OCI-M1 (cell line): ENCODE measurements at regions not wholly inside any gene's neighbourhood (a gene's known extent, or its start where the extent isn't known, plus 50 kb on each side); places are given as distances from the start of the nearest gene placed in this dataset.
"Not testable (repeated sequence)": the region's sequence is repeated elsewhere in the genome, so short reads cannot be mapped to it uniquely, and the experiment has no call there.

Experiments used
- DNase-seq: peaks from one replicate; lab custom pipeline; 2025; lab: John Stamatoyannopoulos, UW

DNA sequence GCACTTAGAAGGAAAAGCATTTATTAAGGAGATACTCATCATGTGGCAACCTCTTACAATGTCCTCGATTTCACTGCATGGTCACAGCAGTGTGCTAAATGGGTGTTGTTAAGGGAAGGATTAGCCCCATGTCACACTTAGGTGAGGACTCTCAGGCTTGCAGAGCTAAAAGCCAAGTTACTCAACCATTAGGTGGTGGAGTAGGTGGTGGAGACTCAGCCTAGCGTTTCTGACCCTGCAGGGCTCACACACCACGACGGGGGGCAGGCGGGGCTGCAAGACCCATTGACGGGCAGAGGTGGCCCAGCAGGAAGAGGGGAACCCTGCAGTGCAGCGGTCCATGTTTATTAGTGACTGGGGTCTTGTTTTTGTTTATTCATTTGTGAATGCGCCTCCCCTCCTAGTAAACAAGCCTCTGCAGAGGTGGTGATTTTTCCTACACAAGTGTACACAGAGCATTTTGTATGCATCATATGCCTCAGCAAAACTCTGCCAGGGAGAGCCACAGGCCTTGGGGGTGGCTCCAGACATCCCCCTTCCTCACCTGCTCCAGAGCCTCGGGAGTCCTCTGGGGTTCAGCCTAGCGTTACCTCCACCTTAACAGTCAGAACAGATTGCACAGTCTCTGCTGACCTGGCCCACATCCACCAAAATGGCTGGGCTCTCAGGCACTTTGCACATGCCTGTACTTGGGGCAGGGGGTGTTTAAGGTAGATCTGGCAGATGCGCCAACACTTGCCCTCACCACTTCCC is 216.7 kb downstream of the C16orf95 start:
- DNase-seq, result no peak

DNA sequence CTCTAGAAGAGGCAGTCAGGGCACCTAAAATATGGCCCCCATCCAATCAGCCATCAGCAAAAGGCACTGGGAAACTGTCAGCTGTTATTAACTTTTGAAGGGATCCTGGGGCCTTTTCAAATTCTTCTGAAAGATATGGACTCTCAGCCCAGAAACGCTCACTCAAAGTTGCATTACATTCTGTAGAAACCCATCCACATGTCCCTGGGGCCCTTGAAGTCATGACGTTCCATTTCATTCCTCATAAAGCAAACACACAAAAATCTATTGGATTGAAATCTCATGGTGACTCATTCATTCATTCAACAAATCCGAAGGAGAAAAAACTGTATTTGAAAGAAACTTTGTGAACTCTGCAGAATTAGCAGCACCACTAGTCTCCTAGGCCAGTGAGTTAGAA is 215.3 kb downstream of the C16orf95 start:
- DNase-seq, result no peak

DNA sequence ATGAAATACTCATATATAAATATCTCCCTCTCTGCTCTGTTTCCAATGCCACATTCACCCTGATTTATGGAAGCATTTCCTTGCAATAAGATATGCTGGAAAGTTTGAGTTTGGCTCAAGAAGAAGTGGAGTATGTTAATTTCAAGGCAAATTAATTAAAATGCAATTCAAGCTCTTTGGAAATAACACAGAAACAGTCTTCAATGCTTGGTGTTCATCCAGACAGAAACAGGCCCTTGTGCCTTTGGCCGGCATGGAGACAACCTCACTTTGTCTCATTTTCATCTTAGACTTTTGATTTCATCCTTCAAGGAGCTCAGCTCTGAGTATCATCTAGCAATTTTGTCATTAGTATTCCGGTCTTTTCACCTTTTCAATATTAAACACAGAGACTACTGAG is 210.0 kb downstream of the C16orf95 start:
- DNase-seq, result no peak

DNA sequence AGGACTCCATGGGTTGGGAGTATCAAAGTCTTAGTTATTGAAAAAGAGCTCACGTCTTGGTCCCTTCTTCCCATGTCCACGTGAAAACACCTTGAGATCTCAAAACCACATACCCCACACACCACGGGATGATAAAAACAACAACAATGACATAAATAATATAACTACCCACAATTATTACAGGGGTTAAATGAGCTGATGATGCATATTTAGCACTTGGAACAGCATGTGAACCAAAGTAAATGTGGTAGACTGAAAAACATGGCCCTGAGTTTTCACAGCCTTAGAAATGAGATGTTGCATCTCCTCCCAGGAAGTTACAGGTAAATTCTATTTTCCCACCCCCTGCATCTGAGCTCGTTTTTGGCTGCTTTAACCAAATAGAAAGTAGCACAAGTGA is 208.9 kb downstream of the C16orf95 start:
- no peak for DNase-seq

DNA sequence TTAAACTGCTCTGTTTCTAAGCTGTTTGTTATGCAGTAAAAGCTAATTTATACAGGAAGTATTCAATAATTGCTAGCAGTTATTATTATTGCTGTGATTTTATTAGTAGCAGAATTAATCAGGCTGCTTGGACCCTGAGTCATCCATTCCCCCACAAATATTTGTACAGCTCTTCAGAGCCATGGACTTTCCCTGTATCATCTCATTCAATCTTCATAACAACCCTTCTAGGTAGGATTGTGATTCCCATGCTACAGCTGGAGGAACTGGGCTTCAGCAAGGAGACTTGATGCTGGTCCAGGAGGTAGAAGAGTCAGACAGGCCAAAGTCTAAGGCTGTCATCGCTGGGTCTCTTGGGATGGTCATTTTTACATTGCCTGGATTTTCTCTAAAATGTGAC is 208.3 kb downstream of the C16orf95 start:
- DNase-seq, result no peak

DNA sequence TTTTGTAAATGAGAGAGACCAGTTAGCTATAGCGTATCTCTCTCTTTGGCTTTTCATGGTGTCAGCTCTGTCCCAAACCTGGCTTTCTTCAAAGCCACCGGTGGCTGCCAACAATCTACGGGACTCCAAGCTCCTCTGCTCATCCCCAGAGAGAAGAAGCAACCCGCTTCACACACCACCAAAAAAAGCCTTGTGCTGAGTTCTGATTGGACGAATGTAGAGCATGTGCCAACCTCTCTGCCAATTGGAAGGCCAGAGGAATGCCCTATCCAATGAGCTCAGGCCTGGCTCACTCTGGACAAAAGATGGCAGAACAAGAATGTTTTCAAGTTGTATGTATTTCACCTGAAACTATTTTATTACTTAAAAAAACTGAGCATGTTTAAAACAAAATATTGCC is 202.4 kb downstream of the C16orf95 start:
- no peak for DNase-seq

DNA sequence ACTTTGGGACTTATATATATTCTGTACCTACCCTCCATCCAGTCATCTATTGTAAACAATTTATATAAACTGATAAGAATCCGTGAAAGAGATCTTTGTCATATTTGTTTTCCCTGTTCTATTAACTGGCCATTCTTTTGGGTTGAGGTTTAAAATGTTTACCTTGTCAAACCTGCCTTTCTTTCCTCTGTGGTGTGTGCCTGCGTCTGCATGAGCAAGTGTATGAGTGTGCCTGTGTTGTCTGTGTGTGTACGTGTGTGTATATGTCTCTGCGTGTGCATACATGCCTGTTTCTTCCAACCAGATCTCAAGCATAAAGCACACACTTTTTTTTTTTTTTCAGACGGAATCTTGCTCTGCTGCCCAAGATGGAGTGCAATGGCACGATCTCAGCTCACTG is 201.5 kb downstream of the C16orf95 start:
- DNase-seq, result no peak

DNA sequence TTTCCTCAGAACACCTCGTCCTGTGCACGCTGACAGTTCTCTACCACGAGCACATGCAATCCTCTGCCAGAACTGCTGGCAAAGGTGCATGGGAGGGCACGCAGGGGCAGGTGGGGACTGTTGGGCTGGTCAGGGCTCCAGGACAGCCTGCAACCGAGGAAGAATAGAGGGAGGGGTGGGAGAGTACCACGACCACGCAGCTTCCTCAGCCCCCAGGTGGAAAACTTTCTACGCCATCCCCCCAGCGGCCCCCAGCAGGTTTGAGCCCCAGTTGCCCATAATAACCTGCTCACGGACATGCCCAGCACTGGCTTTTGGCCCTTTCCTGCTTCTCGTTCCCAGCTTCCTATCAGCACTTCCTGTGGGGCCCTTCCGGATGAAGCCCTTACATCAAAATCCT is 199.3 kb downstream of the C16orf95 start:
- DNase-seq, result no peak

DNA sequence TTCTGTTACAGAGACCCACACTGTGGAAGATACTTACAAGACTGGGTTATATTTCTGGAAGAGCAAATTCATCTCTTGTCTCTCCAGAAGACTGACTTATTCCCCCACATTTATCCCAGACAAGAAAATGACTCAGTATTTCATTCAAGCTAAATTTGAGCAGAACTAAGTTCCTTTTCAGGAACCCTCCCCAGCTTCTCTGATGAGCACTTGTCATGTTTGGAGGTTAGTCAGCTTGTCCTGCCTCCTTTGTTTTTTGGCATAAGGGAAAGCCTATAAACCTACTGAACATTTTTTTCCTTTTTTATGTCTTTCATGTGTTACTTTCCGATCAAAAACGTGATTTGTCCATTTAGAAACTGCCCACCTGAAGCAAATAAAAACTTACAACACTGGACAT is 198.0 kb downstream of the C16orf95 start:
- no peak for DNase-seq

DNA sequence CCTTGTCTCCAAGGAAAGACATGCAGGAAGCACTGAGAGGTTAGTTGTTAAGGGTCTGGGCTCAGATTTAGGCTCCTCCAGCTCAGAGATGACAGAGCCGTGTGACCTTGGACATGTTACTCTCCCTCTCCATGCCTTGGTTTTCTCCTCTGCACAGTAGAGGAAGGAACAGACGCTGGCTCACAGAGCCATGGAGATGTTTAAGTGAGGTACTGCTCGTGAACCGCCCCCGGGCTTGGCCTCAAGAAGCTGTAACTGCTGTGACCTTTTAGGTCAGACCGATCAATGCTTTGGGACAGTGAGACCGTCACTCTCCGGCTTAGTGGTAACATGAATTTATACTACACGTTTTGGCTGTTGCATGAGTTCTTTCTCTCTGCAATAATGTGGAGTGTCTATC is 197.4 kb downstream of the C16orf95 start:
- no peak for DNase-seq

DNA sequence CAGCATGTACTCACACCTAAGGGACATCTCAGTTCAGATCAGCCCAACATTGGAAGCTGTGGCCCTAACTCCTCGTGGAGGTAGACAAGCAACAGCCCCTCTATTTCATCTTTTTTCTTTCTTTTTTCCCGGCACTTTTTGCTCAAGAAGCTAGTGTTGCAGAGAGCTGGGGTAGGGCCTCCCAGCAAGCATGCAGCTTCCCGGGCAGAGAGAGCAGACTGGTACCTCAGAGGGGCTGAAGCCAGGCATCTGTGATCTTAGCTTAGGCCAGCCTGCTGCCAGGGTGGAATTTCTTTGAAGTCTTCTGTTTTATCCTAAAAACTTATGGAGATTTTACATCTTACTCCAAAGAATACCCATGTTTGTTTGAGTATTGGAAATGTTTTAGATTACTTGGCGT is 195.4 kb downstream of the C16orf95 start:
- no peak for DNase-seq

DNA sequence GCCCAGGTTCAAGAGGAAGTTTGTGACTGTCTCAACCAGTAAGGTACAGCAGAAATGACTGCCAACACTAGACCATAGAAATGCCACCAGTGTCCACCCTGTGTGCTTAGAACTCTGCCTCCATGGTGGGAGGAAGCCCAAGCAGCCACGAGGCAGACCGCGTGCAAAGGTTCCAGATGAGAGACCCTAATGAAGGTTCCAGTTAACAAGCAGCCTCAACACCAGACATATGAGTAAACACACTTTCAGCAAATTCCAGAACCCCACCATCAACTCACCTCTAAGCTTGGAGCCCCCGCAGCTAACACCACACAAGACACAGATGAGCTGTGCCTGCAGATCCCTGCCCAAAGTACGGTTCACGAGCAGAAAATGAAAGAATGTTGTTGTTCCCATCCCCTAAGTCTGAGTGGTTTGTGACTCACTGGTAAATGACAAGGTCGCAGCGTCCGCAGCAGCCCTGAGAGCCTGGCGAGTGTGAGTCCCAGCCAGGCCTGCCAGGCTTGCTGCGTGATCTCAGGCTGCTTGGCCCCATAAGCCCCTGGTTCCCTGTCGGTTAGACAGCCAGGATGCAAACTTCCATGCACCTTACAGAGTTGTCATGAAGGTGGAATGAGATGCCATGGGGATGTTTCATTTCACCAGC is 193.7 kb downstream of the C16orf95 start:
- no peak for DNase-seq

DNA sequence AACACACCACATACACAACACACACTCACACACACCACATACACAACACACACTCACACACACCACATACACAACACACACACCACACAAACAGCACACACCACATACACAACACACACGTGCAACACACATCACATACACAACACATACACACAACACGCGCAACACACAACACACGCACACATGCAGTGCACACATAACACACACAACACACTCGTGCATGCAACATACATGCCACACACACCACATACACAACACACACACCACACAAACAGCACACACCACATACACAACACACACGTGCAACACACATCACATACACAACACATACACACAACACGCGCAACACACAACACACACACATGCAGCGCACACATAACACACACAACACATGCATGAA is 192.8 kb downstream of the C16orf95 start:
- DNase-seq, result not testable (repeated sequence)

DNA sequence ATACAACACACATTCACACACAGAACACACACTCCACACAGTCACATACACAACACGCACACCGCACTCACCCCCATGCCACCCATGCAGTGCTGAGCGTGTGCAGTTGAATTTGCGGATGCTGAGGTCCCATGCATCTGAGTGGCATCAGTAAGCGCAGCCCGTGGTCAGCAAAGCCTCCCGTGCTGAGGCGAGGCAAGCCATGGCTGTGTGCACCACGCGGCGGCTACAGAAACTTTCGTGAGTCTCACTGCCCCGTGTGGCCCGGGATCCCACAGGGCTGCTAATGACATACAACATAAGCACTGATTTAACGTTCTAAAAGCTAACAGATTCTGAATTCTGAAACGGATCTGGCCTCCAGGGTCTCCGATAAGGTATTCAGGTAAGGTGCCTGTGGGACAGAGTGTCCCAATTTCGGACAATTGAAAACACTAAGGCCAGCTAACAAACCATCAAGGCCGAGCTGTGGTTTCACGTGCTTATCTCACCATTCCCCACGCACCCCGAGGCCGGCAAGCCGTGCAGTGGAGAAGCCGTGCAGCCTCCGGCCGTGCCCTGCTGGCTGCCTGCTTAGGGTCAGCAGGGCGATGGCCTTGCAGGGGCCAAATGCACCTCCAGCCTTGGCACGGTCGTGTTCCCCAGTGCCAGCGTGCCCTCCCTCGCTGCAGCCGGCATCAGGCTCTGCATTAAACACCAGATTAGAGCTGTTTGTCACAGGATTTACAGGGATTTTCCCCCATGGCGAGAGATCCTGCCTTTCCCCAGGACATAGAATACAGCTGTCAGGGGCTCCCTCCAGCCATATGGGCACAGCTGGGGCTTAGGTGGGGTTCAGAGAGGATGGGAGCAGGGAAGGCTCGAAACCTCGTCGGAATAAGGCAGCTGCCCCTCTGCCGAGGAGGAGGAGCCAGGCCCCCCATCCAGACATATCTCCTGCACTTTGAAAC is 191.7 kb downstream of the C16orf95 start:
- peak; percentile 6 for DNase-seq

DNA sequence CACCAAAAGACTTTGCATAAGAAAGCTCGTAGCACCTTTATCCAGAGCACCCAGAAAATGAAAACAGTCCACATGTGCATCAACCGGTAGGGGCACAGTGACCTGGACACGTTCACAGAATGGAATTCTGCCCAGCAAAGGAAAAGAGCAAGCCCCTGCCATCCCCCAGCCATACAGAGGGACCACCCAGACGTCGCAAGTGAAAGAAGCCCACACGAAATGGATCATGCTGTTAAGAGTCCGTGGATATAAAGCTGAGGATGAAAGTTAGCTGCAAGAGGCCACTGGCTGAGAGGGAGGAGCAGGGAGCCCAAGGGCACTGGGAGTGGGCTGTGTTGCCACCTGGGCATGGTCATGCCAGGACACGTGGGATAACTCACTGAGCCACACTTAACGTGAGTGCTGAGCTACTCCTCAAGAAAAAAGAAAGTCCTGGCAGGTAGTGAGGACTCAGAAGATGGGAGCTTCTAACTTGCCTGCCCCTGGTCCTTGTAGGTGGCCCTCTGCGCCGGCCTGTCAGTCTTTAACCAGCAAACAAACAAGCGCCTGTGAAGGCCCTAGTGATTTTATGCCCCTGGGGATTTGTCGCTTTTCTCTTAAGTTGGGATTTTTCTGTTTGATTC is 190.7 kb downstream of the C16orf95 start:
- DNase-seq, result no peak

DNA sequence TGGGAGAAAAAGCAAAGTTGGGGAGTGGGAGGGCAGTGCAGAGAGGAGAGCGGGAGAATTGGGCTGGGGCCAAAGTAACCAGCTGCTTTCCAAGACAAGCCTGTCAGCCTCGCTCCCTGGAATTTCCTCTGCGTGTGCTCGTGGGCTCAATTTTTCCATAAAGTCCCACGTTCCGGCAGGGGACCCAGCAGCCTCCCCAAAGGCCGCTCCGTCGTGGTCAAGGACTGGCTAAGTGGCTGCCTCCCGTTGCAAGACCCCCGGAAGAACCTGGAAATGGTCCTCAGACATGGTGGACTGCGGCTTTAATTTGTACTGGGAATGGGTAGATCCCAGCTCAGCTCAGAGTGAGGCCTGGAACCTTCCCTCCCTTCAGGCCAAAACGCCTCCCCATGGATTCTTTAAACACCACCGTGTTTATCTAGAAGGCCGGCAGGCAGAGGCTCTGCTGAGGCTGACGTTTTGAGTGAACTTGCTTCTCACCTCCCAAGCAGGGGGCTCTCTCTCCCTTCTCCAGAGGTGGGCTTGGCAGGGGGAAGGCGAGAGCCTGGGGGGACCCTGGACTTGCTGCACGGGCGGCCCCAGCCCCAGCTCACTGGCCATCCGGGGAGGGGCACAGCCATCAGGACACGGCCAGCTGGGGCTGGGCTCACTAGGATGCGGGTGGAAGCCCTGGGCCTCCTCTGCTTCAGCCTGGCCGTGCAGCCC is 190.0 kb downstream of the C16orf95 start:
- DNase-seq, result no peak

DNA sequence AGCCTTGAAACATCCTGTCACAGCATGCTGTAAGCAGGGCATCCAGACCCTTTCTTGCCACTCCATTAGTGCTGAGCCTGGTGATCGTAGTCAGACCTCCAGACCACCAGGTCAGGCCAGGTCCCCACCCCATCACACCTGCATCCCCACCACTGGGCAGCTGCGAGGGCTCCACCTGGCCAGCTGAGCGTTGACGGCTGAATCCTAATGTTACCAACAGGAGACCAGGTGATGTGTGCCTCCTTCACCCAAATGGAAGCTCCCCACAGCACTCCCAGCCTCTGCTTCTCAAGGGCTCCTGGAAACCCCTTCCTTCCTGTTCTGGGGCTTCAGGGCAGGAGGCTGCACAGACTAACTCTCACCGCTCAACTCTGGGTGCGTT is 189.4 kb downstream of the C16orf95 start:
- no peak for DNase-seq

DNA sequence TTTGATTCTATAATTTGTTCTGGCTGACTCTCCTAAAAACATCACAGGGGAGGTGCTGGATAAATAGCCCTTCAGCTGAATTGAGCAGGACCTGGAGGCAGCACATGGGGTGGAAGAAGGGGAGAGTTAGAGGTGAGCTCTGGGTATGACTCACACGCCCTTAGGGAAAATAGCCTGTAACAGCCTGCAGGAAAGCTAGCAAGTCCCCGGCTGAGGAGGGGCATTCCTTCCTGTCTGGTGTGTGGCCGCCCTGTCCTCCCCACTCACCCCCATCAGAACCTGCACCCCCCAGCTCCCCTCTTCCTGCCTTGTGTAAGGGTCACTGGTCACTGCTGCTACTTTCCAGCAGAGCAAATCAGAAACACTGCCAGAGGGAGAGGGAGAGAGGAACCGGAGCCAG is 187.4 kb downstream of the C16orf95 start:
- DNase-seq, result no peak

DNA sequence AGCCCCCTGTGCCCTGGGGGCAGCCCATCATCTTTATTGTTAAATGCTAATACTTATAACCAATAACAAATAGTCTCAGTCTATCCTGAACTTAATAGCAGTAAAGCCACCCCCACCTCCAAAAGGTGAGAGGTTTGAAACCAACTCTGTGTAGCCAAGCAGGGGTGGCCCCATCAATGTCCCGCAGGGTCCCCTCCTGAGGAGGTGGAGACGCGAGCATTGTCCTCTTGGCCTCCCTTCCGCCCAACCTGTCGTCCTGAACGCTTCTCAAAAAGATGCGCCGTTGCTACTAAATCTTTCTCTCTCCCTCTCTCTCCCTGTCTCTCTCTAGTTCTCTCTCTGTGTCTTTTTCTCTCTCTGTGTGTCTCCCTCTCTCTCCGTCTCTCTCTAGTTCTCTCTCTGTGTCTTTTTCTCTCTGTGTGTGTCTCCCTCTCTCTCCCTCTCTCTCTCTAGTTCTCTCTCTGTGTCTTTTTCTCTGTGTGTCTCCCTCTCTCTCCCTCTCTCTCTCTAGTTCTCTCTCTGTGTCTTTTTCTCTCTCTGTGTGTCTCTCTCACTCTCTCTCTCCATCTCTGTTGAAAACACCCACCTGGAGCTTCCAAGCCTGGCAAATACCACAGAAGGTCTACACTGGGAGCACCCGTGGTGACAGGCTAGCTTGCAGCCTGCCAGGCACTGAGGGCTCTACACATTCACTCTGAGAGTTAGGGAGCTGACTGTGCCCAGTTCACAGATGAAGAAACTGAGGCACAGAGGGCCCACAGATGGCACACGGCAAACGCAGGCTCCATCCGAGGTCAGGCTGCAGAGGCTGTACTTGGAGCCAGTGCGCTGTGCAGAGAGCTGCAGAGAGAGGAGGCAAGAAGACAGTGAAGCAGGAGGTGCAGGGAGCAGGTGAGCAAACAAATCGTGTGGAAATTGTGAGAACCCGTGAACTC is 185.9 kb downstream of the C16orf95 start:
- DNase-seq, result no peak

DNA sequence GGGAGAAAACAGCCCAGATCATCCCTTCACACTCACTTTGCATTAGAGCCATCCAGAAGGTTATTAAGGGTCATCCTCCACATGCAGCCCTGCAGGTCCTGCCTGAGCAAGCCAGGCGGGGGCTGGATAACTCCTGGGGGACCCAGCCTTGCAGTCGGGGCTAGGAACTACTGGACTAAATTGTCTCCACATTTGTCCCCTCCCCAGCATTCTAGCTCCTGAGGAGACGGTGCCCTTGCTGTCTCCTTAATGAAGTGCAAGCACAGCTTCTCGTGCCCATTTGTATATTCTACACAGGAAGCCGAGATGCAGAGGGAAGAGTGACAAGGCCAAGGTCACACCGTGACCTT is 185.2 kb downstream of the C16orf95 start:
- no peak for DNase-seq
